ENCODE measurements at regions not wholly inside any gene's neighbourhood (a gene's known extent, or its start where the extent isn't known, plus 50 kb on each side); places are given as distances from the start of the nearest gene placed in this dataset.

GRCh38 chr15:60280259-60280658, 117.5 kb downstream of the ANXA2 start (continued):
- TF ChIP-seq E2F8 (IDR thresholded peaks at IDR 0.05; ENCODE audit: low read depth, partially characterized antibody) = no peak
- no peak for TF ChIP-seq MLLT1 (IDR thresholded peaks at IDR 0.05)
- TF ChIP-seq VEZF1 (CRISPR knock-in tag; IDR thresholded peaks at IDR 0.05) = no peak

- Histone ChIP-seq H3K4me1 (replicated peaks in 1 of 2; ENCODE audit: control insufficient read depth in 2 of 2, insufficient read depth in 2 of 2, low read length in 2 of 2) (no peaks in the 10 kb centered on the region), H3K9ac (ENCODE audit: insufficient read depth in 1 of 2, low read depth in 2 of 2, low read length in 2 of 2) (no peak overlapping the region), H3K9me3 (replicated peaks; ENCODE audit: control insufficient read depth, insufficient read depth, low read depth, low read length) (no peaks in the 10 kb centered on the region), H4K20me1 (replicated peaks; ENCODE audit: control insufficient read depth, insufficient read depth, low read length) (no peaks in the 10 kb centered on the region), H3K4me2 (ENCODE audit: insufficient read depth, low read length) (no peak overlapping the region), H3K4me3 (no peak overlapping the region), H2AFZ (ENCODE audit: low read depth, low read length) (no peak overlapping the region), H3K27me3 (ENCODE audit: control insufficient read depth in 2 of 2, insufficient read depth in 2 of 2, low read length in 2 of 2) (no peaks in the 10 kb centered on the region; a peak in 1 of 5 replicates), H3K27ac (ENCODE audit: extremely low read depth, low read depth, low read length) (no peak overlapping the region), H3K79me2 (ENCODE audit: control insufficient read depth, insufficient read depth, low read length) (no peaks in the 10 kb centered on the region), H3K9me1 (ENCODE audit: control insufficient read depth, insufficient read depth, low read length) (no peaks in the 10 kb centered on the region), H3K36me3 (ENCODE audit: control insufficient read depth, insufficient read depth, low read length) (no peaks in the 10 kb centered on the region)
- FAIRE-seq (no peak), ATAC-seq (no peak), DNase-seq (ENCODE audit: extremely low read depth in 1 of 4, low spot score in 3 of 4) (no peak)
- in situ Hi-C loops (cut with MboI) = no loop called here
- ChIA-PET CTCF (ENCODE audit: low intra/inter-chr PET ratio) (no interaction called here), POLR2A (no interaction called here)
- intact Hi-C loops (cut with micrococcal nuclease) = no loop called here
- TF ChIP-seq TEAD1 (CRISPR knock-in tag; IDR thresholded peaks at IDR 0.05) (no peak), POLR2H (tag; IDR thresholded peaks at IDR 0.05; ENCODE audit: low read depth) (no peak), CXXC5 (CRISPR knock-in tag; IDR thresholded peaks at IDR 0.05) (no peak), HEY1 (CRISPR knock-in tag; IDR thresholded peaks at IDR 0.05; ENCODE audit: borderline replicate concordance) (no peak), MTA3 (IDR thresholded peaks at IDR 0.05; ENCODE audit: borderline replicate concordance) (no peak), PML (IDR thresholded peaks at IDR 0.05; ENCODE audit: low read length) (no peak)
- BruUV-seq (replicated peaks) = no TSS peak
Measured at GRCh38 chr15:60283936-60284335, 113.8 kb downstream of the ANXA2 start.

All from K562 (cell line).